ENCODE measurements at regions not wholly inside any gene's neighbourhood (a gene's known extent, or its start where the extent isn't known, plus 50 kb on each side); places are given as distances from the start of the nearest gene placed in this dataset.

- no peak overlapping the region for H3K4me3 ChIP-seq
- TF ChIP-seq POLR2A (IDR thresholded peaks at IDR 0.05) (no peak), CTCF (IDR thresholded peaks at IDR 0.05) (no peak)
- intact Hi-C loops (cut with DNase I), result no loop called here
- no peak for DNase-seq
- no peaks in the 10 kb centered on the region for H3K27me3 ChIP-seq
- no peak overlapping the region for H3K27ac ChIP-seq
- ATAC-seq, result no peak
- no peaks in the 10 kb centered on the region for H3K36me3 ChIP-seq
- no peaks in the 10 kb centered on the region for H3K9me3 ChIP-seq
- WGBS (ENCODE audit: insufficient coverage, low coverage, low lambda C conversion rate, missing lambda C conversion rate), result 46% methylated on average over 2 of the region's 2 CpGs
- no peaks in the 10 kb centered on the region for H3K4me1 ChIP-seq
Observed at GRCh38 chr18:38023871-38024270, 458.3 kb upstream of the CELF4 start.

- no peaks in the 10 kb centered on the region for H3K36me3 ChIP-seq
- no peak for ATAC-seq
- no peaks in the 10 kb centered on the region for H3K9me3 ChIP-seq
- H3K4me1 ChIP-seq, result no peaks in the 10 kb centered on the region
- no peak for TF ChIP-seq POLR2A (IDR thresholded peaks at IDR 0.05)
- TF ChIP-seq CTCF (IDR thresholded peaks at IDR 0.05), result no peak
- 33% methylated on average over 3 of the region's 4 CpGs for WGBS (ENCODE audit: insufficient coverage, low coverage, low lambda C conversion rate, missing lambda C conversion rate)
- no peak for DNase-seq
- H3K4me3 ChIP-seq, result no peak overlapping the region
- no peak overlapping the region for H3K27ac ChIP-seq
- no peaks in the 10 kb centered on the region for H3K27me3 ChIP-seq
- intact Hi-C loops (cut with DNase I), result no loop called here
Observed at GRCh38 chr18:38022234-38022633, 456.6 kb upstream of the CELF4 start.

- Histone ChIP-seq H3K9me3 (no peaks in the 10 kb centered on the region), H3K27ac (no peak overlapping the region), H3K36me3 (no peaks in the 10 kb centered on the region), H3K27me3 (no peaks in the 10 kb centered on the region), H3K4me3 (no peak overlapping the region), H3K4me1 (no peaks in the 10 kb centered on the region)
- intact Hi-C loops (cut with DNase I), result no loop called here
- WGBS (ENCODE audit: insufficient coverage, low coverage, low lambda C conversion rate, missing lambda C conversion rate), result 46% methylated on average over 2 of the region's 2 CpGs
- TF ChIP-seq CTCF (IDR thresholded peaks at IDR 0.05) (no peak), POLR2A (IDR thresholded peaks at IDR 0.05) (no peak)
- no peak for DNase-seq
- ATAC-seq, result no peak
Observed at GRCh38 chr18:38019292-38019691, 453.7 kb upstream of the CELF4 start.

GRCh38 chr18:38010971-38011857 lies 445.6 kb upstream of the CELF4 start:
- no peaks in the 10 kb centered on the region for H3K9me3 ChIP-seq
- intact Hi-C loops (cut with DNase I), result no loop called here
- no peak for TF ChIP-seq POLR2A (IDR thresholded peaks at IDR 0.05)
- no peak for TF ChIP-seq CTCF (IDR thresholded peaks at IDR 0.05)
- no peaks in the 10 kb centered on the region for H3K36me3 ChIP-seq
- H3K27me3 ChIP-seq, result no peaks in the 10 kb centered on the region
- WGBS (ENCODE audit: insufficient coverage, low coverage, low lambda C conversion rate, missing lambda C conversion rate), result 49% methylated on average over 4 of the region's 4 CpGs
- H3K4me3 ChIP-seq, result no peak overlapping the region
- no peak overlapping the region for H3K27ac ChIP-seq
- DNase-seq (no peak), ATAC-seq (no peak)
- no peaks in the 10 kb centered on the region for H3K4me1 ChIP-seq
